CD4-positive, CD25-positive, alpha-beta regulatory T cell (primary cell): ENCODE measurements at regions not wholly inside any gene's neighbourhood (a gene's known extent, or its start where the extent isn't known, plus 50 kb on each side); places are given as distances from the start of the nearest gene placed in this dataset.

Source experiments
- ATAC-seq, 2 donors: fragments of 150-1000 bp; cut with Tn5 transposase; one replicate each; pipeline ENCODE4 v1.10.0; 2021; ENCODE audit warnings: low read depth in 2 of 2, moderate number of reproducible peaks in 2 of 2, moderate library complexity in 1 of 2
- DNase-seq, 3 donors: peaks; one replicate each; pipeline versions ENCODE4 v3.0.0 to v3.0.0-alpha.2; 2012 to 2022; ENCODE audit warnings: mixed read lengths in 1 of 3
- H3K27ac ChIP-seq: one replicate; pipeline ENCODE4 v1.7.0; 2013; ENCODE audit warnings: mild to moderate bottlenecking, low read length; ENCODE audit not compliant: insufficient read depth, poor library complexity, severe bottlenecking
- H3K27me3 ChIP-seq: one replicate; pipeline ENCODE4 v1.7.0; 2013; ENCODE audit warnings: low read length; ENCODE audit not compliant: control insufficient read depth, insufficient read depth
- H3K36me3 ChIP-seq: one replicate; pipeline ENCODE4 v1.7.0; 2013; ENCODE audit warnings: mild to moderate bottlenecking, low read length, moderate library complexity; ENCODE audit not compliant: control insufficient read depth, insufficient read depth
- H3K4me1 ChIP-seq: 2 replicates; pipeline ENCODE4 v1.7.0; 2013; ENCODE audit warnings: mild to moderate bottlenecking, low read length; ENCODE audit not compliant: insufficient read depth, control insufficient read depth, poor library complexity, severe bottlenecking
- H3K4me3 ChIP-seq: one replicate; pipeline ENCODE4 v1.7.0; 2013; ENCODE audit warnings: low read depth, mild to moderate bottlenecking, low read length, moderate library complexity
- H3K9me3 ChIP-seq, 2 experiments: 1 replicate in 1 of 2; 2 replicates in 1 of 2; pipeline ENCODE4 v1.7.0; 2013; ENCODE audit warnings: low read length in 2 of 2, mild to moderate bottlenecking in 1 of 2, moderate library complexity in 1 of 2; ENCODE audit not compliant: control insufficient read depth in 2 of 2
- H3K27ac Mint-ChIP-seq, 3 donors: one replicate each; pipeline ENCODE4 v1.8.0; 2020 to 2022; ENCODE audit warnings: mild to moderate bottlenecking in 3 of 3, mixed read lengths in 3 of 3, moderate library complexity in 2 of 3
- H3K27me3 Mint-ChIP-seq: one replicate; pipeline ENCODE4 v1.8.0; 2022; ENCODE audit warnings: mild to moderate bottlenecking, mixed read lengths
- H3K36me3 Mint-ChIP-seq: one replicate; pipeline ENCODE4 v1.8.0; 2020; ENCODE audit warnings: mixed read lengths
- H3K4me1 Mint-ChIP-seq, 4 donors: one replicate each; pipeline ENCODE4 v1.8.0; 2020 to 2022; ENCODE audit warnings: mixed read lengths in 4 of 4, mild to moderate bottlenecking in 1 of 4
- H3K4me3 Mint-ChIP-seq, 4 donors: one replicate each; pipeline ENCODE4 v1.8.0; 2020 to 2022; ENCODE audit warnings: mild to moderate bottlenecking in 4 of 4, mixed read lengths in 4 of 4, moderate library complexity in 3 of 4
- H3K9me3 Mint-ChIP-seq, 7 donors: one replicate each; pipeline ENCODE4 v1.8.0; 2020 to 2022; ENCODE audit warnings: mixed read lengths in 7 of 7, mild to moderate bottlenecking in 3 of 7, moderate library complexity in 2 of 7

GRCh38 chr3:182726258-182727142, 66.8 kb upstream of the ATP11B start:
- H3K36me3 Mint-ChIP-seq, result no peaks in the 10 kb centered on the region
- ATAC-seq (no peak), DNase-seq (no peak)
- peaks cover 29% of the 10 kb centered on the region for H3K27me3 Mint-ChIP-seq
- Histone ChIP-seq H3K27me3 (no peaks in the 10 kb centered on the region), H3K9me3 (no peaks in the 10 kb centered on the region), H3K36me3 (no peaks in the 10 kb centered on the region), H3K4me1 (no peaks in the 10 kb centered on the region), H3K27ac (no peak overlapping the region), H3K4me3 (no peak overlapping the region)
- no peaks in the 10 kb centered on the region for H3K4me1 Mint-ChIP-seq
- H3K4me3 Mint-ChIP-seq, result no peak overlapping the region
- peaks cover 0 to under 1% (median 0%) of the 10 kb centered on the region in 7 donors for H3K9me3 Mint-ChIP-seq
- H3K27ac Mint-ChIP-seq, result no peak overlapping the region

GRCh38 chr3:182728238-182728637, 65.1 kb upstream of the ATP11B start:
- H3K4me3 ChIP-seq, result no peak overlapping the region
- no peak overlapping the region for H3K27ac Mint-ChIP-seq
- DNase-seq (no peak), ATAC-seq (no peak)
- H3K4me3 Mint-ChIP-seq, result no peak overlapping the region
- H3K27me3 Mint-ChIP-seq, result peaks cover 33% of the 10 kb centered on the region
- H3K27me3 ChIP-seq, result peaks cover under 1% of the 10 kb centered on the region
- no peaks in the 10 kb centered on the region for H3K36me3 ChIP-seq
- H3K9me3 ChIP-seq, result no peaks in the 10 kb centered on the region
- H3K4me1 Mint-ChIP-seq, result no peaks in the 10 kb centered on the region
- no peak overlapping the region for H3K27ac ChIP-seq
- no peaks in the 10 kb centered on the region for H3K36me3 Mint-ChIP-seq
- no peaks in the 10 kb centered on the region for H3K4me1 ChIP-seq
- peaks cover 0 to 3% (median 0%) of the 10 kb centered on the region in 7 donors for H3K9me3 Mint-ChIP-seq

- no peak for DNase-seq
- no peak overlapping the region for H3K27ac ChIP-seq
- H3K27ac Mint-ChIP-seq, result no peak overlapping the region
Observed at GRCh38 chr3:182729903-182730674, 63.2 kb upstream of the ATP11B start.

GRCh38 chr3:182730675-182731042, 62.6 kb upstream of the ATP11B start:
- no peak overlapping the region for H3K27ac ChIP-seq
- peaks cover 43% of the 10 kb centered on the region for H3K27me3 Mint-ChIP-seq
- ATAC-seq (no peak), DNase-seq (no peak)
- H3K9me3 Mint-ChIP-seq, result peaks cover 0 to 3% (median 0%) of the 10 kb centered on the region in 7 donors
- H3K27me3 ChIP-seq, result peaks cover 2% of the 10 kb centered on the region
- H3K9me3 ChIP-seq, result no peaks in the 10 kb centered on the region
- no peaks in the 10 kb centered on the region for H3K36me3 ChIP-seq
- no peak overlapping the region for H3K4me3 Mint-ChIP-seq
- H3K27ac Mint-ChIP-seq, result no peak overlapping the region
- H3K4me1 Mint-ChIP-seq, result no peaks in the 10 kb centered on the region
- no peaks in the 10 kb centered on the region for H3K4me1 ChIP-seq
- H3K36me3 Mint-ChIP-seq, result no peaks in the 10 kb centered on the region
- no peak overlapping the region for H3K4me3 ChIP-seq

More at GRCh38 chr3:182729903-182730674, 63.2 kb upstream of the ATP11B start:
- H3K27me3 Mint-ChIP-seq, result peaks cover 43% of the 10 kb centered on the region
- no peak for ATAC-seq
- no peaks in the 10 kb centered on the region for H3K36me3 Mint-ChIP-seq
- no peaks in the 10 kb centered on the region for H3K4me1 Mint-ChIP-seq
- H3K4me1 ChIP-seq, result no peaks in the 10 kb centered on the region
- H3K4me3 ChIP-seq, result no peak overlapping the region
- peaks cover 2% of the 10 kb centered on the region for H3K27me3 ChIP-seq
- no peaks in the 10 kb centered on the region for H3K9me3 ChIP-seq
- H3K4me3 Mint-ChIP-seq, result no peak overlapping the region
- no peaks in the 10 kb centered on the region for H3K36me3 ChIP-seq
- H3K9me3 Mint-ChIP-seq, result peaks cover 0 to 3% (median 0%) of the 10 kb centered on the region in 7 donors

- Histone ChIP-seq H3K27ac (no peak overlapping the region), H3K9me3 (no peaks in the 10 kb centered on the region), H3K4me1 (no peaks in the 10 kb centered on the region), H3K36me3 (no peaks in the 10 kb centered on the region), H3K4me3 (no peak overlapping the region), H3K27me3 (peaks cover 2% of the 10 kb centered on the region)
- Mint-ChIP-seq H3K9me3 (peaks cover 0 to 3% (median 0%) of the 10 kb centered on the region in 7 donors), H3K27me3 (peaks cover 33% of the 10 kb centered on the region), H3K4me3 (no peak overlapping the region), H3K36me3 (no peaks in the 10 kb centered on the region), H3K27ac (no peak overlapping the region), H3K4me1 (no peaks in the 10 kb centered on the region)
- DNase-seq (no peak), ATAC-seq (no peak)
Observed at GRCh38 chr3:182731764-182732163, 61.5 kb upstream of the ATP11B start.

GRCh38 chr3:182732232-182733015, 60.9 kb upstream of the ATP11B start:
- H3K27me3 Mint-ChIP-seq, result peaks cover 32% of the 10 kb centered on the region
- Histone ChIP-seq H3K4me3 (no peak overlapping the region), H3K27ac (no peak overlapping the region), H3K4me1 (no peaks in the 10 kb centered on the region), H3K36me3 (no peaks in the 10 kb centered on the region), H3K27me3 (peaks cover 2% of the 10 kb centered on the region), H3K9me3 (no peaks in the 10 kb centered on the region)
- ATAC-seq (no peak), DNase-seq (no peak)
- H3K27ac Mint-ChIP-seq, result no peak overlapping the region
- no peaks in the 10 kb centered on the region for H3K36me3 Mint-ChIP-seq
- H3K4me1 Mint-ChIP-seq, result no peaks in the 10 kb centered on the region
- peaks cover 0 to 3% (median 0%) of the 10 kb centered on the region in 7 donors for H3K9me3 Mint-ChIP-seq
- no peak overlapping the region for H3K4me3 Mint-ChIP-seq

- Histone ChIP-seq H3K4me3 (no peak overlapping the region), H3K27ac (no peak overlapping the region), H3K27me3 (peaks cover 4% of the 10 kb centered on the region), H3K9me3 (no peaks in the 10 kb centered on the region), H3K36me3 (no peaks in the 10 kb centered on the region), H3K4me1 (no peaks in the 10 kb centered on the region)
- DNase-seq, result no peak
- no peaks in the 10 kb centered on the region for H3K4me1 Mint-ChIP-seq
- no peak overlapping the region for H3K27ac Mint-ChIP-seq
- no peak overlapping the region for H3K4me3 Mint-ChIP-seq
- no peaks in the 10 kb centered on the region for H3K36me3 Mint-ChIP-seq
- ATAC-seq, result no peak
- peaks cover 36% of the 10 kb centered on the region for H3K27me3 Mint-ChIP-seq
- H3K9me3 Mint-ChIP-seq, result peaks cover 0 to 3% (median 0%) of the 10 kb centered on the region in 7 donors
Observed at GRCh38 chr3:182735672-182736071, 57.6 kb upstream of the ATP11B start.
